NCI-H146 (cell line): ENCODE measurements at regions not wholly inside any gene's neighbourhood (a gene's known extent, or its start where the extent isn't known, plus 50 kb on each side); places are given as distances from the start of the nearest gene placed in this dataset.

Experiments
- DNase-seq: peaks from one replicate; lab custom pipeline; 2025; lab: John Stamatoyannopoulos, UW

GRCh38 chr11:43261775-43262174 is 50.0 kb upstream of the API5 start:
- DNase-seq: no peak
